ENCODE measurements at regions not wholly inside any gene's neighbourhood (a gene's known extent, or its start where the extent isn't known, plus 50 kb on each side); places are given as distances from the start of the nearest gene placed in this dataset.

DNA sequence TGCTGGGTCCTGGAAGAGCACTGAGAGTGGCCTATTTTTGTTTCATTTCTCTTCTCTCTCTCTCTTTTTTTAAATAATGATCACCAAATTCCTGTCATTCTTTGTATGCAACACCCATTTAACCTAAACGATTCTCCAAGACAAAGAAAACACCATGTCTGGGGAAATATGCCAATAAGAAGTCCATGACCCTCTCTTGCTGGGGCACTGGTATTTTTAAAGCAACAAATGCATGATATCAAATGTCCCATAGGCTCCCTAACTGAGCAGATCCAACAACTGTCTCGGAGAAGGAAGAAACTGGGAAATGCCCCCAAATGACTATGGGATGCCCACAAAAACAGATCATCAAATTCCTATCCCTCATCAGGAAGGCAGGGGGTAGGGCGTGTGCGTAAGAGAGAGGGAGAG is 567.4 kb downstream of the CCDC171 start:
- TF ChIP-seq CTCF (conservative IDR thresholded peaks at IDR 0.05; ENCODE audit: low read length) = no peak
- TF ChIP-seq EZH2phosphoT487 (IDR thresholded peaks at IDR 0.05; ENCODE audit: borderline replicate concordance, low read depth, low read length) = no peak
- no peak overlapping the region for H3K4me2 ChIP-seq (ENCODE audit: low read length)
- intact Hi-C loops (cut with micrococcal nuclease; ENCODE audit: unreplicated experiment) = no loop called here
- no peak overlapping the region for H3K27ac ChIP-seq (ENCODE audit: low read depth, low read length, poor library complexity, severe bottlenecking)
- no peaks in the 10 kb centered on the region for H3K9me3 ChIP-seq (ENCODE audit: low read length)
- H3K79me2 ChIP-seq (ENCODE audit: insufficient read depth, low read depth, low read length) = no peaks in the 10 kb centered on the region
- no peaks in the 10 kb centered on the region for H3K4me1 ChIP-seq (ENCODE audit: insufficient read depth, low read length, poor library complexity, severe bottlenecking)
- no TSS peak for BruUV-seq (replicated peaks)
- POLR2A ChIA-PET = no interaction called here
- DNase-seq (ENCODE audit: low spot score) = no peak
- no peaks in the 10 kb centered on the region for H3K9me2 ChIP-seq (ENCODE audit: insufficient read depth, low read length)
- no peak overlapping the region for H2AFZ ChIP-seq (ENCODE audit: low read length)
- no peaks in the 10 kb centered on the region for H3K36me3 ChIP-seq (ENCODE audit: insufficient read depth, low read length)
- CTCF ChIA-PET (ENCODE audit: unreplicated experiment) = no interaction called here
- no peaks in the 10 kb centered on the region for H4K20me1 ChIP-seq (ENCODE audit: insufficient read depth, low read length)
- no peak overlapping the region for H3K4me3 ChIP-seq (ENCODE audit: low read depth, low read length, poor library complexity, severe bottlenecking)

- H3K4me3 ChIP-seq (ENCODE audit: low read depth, low read length, poor library complexity, severe bottlenecking) = no peak overlapping the region
- no peaks in the 10 kb centered on the region for H3K79me2 ChIP-seq (ENCODE audit: insufficient read depth, low read depth, low read length)
- H2AFZ ChIP-seq (ENCODE audit: low read length) = no peak overlapping the region
- no peaks in the 10 kb centered on the region for H3K4me1 ChIP-seq (ENCODE audit: insufficient read depth, low read length, poor library complexity, severe bottlenecking)
- POLR2A ChIA-PET = no interaction called here
- CTCF ChIA-PET (ENCODE audit: unreplicated experiment) = no interaction called here
- no peak for TF ChIP-seq CTCF (conservative IDR thresholded peaks at IDR 0.05; ENCODE audit: low read length)
- no peaks in the 10 kb centered on the region for H3K36me3 ChIP-seq (ENCODE audit: insufficient read depth, low read length)
- H3K9me2 ChIP-seq (ENCODE audit: insufficient read depth, low read length) = no peaks in the 10 kb centered on the region
- no peaks in the 10 kb centered on the region for H4K20me1 ChIP-seq (ENCODE audit: insufficient read depth, low read length)
- no TSS peak for BruUV-seq (replicated peaks)
- intact Hi-C loops (cut with micrococcal nuclease; ENCODE audit: unreplicated experiment) = no loop called here
- no peak overlapping the region for H3K4me2 ChIP-seq (ENCODE audit: low read length)
- DNase-seq (ENCODE audit: low spot score) = no peak
- H3K27ac ChIP-seq (ENCODE audit: low read depth, low read length, poor library complexity, severe bottlenecking) = no peak overlapping the region
- H3K9me3 ChIP-seq (ENCODE audit: low read length) = no peaks in the 10 kb centered on the region
These were observed 567.9 kb downstream of the CCDC171 start for GRCh38 chr9:16120727-16121126.

- no TSS peak for BruUV-seq (replicated peaks)
- Histone ChIP-seq H3K9me2 (ENCODE audit: insufficient read depth, low read length) (no peaks in the 10 kb centered on the region), H3K79me2 (ENCODE audit: insufficient read depth, low read depth, low read length) (no peaks in the 10 kb centered on the region), H3K4me2 (ENCODE audit: low read length) (no peak overlapping the region), H3K4me1 (ENCODE audit: insufficient read depth, low read length, poor library complexity, severe bottlenecking) (no peaks in the 10 kb centered on the region), H3K27ac (ENCODE audit: low read depth, low read length, poor library complexity, severe bottlenecking) (no peak overlapping the region), H3K36me3 (ENCODE audit: insufficient read depth, low read length) (no peaks in the 10 kb centered on the region), H2AFZ (ENCODE audit: low read length) (no peak overlapping the region), H3K9me3 (ENCODE audit: low read length) (no peaks in the 10 kb centered on the region), H4K20me1 (ENCODE audit: insufficient read depth, low read length) (no peaks in the 10 kb centered on the region), H3K4me3 (ENCODE audit: low read depth, low read length, poor library complexity, severe bottlenecking) (no peak overlapping the region)
- no peak for DNase-seq (ENCODE audit: low spot score)
- CTCF ChIA-PET (ENCODE audit: unreplicated experiment) = no interaction called here
- intact Hi-C loops (cut with micrococcal nuclease; ENCODE audit: unreplicated experiment) = no loop called here
- TF ChIP-seq CTCF (conservative IDR thresholded peaks at IDR 0.05; ENCODE audit: low read length) = no peak
- no peak for TF ChIP-seq EZH2phosphoT487 (IDR thresholded peaks at IDR 0.05; ENCODE audit: borderline replicate concordance, low read depth, low read length)
- POLR2A ChIA-PET = no interaction called here
These were observed 568.3 kb downstream of the CCDC171 start for GRCh38 chr9:16121168-16121567.
